Adrenal gland (tissue), 5 donors: ENCODE measurements at regions not wholly inside any gene's neighbourhood (a gene's known extent, or its start where the extent isn't known, plus 50 kb on each side); places are given as distances from the start of the nearest gene placed in this dataset.

Experiments
- POLR2A ChIP-seq, 2 donors: fragments of 450-650 bp; IDR thresholded peaks; one replicate each; pipeline ENCODE4 v1.6.1; 2017; ENCODE audit warnings: antibody characterized with exemption in 2 of 2, mild to moderate bottlenecking in 2 of 2, moderate library complexity in 1 of 2
- TF ChIP-seq, protein P1 (sequence below), 6 experiments: fragments of 450-650 bp in 4 of 6; fragments of 200-600 bp in 2 of 6; sonication (generic) in 1 of 6; IDR thresholded peaks; 1 replicate in 5 of 6; 2 replicates in 1 of 6; pipeline versions ENCODE4 v1.5.1 to v1.8.0; 2016 to 2021; ENCODE audit warnings: antibody characterized with exemption in 6 of 6, mild to moderate bottlenecking in 2 of 6, moderate library complexity in 1 of 6
- donor health status: DM: no; HTN: no; CAD: no.

DNA sequence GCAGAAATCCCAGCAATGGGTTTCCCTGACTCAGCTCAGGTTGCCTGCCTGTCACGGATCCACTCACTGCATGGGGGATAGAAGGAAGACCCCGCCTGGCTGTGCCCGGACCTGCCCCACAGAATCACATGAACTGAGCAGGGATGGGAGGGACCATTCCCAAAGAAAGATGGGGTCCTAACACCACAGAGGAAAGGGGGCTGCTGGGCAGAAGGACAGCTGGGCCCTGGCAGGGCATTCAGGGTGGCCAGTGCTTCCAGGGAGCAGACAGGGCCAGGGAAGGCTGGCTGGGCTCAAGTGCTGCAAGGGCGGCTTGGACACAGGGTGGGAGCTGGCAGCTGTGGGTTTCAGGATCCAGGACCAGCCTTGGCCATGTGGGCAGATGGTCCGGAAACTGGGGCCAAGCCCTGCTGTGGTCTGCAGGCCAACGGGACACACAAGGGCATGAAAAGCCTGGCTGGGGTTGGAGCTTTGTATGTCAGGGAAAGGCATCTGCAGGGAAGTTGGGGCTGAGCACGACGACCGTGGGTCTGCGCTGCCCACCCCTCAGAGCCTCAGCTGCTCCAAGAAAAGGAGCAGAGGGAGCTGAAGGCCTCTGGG, 723.9 kb downstream of the PTPRU start:
- no peak for TF ChIP-seq POLR2A (IDR thresholded peaks at IDR 0.05)
- TF ChIP-seq, protein P1, sequence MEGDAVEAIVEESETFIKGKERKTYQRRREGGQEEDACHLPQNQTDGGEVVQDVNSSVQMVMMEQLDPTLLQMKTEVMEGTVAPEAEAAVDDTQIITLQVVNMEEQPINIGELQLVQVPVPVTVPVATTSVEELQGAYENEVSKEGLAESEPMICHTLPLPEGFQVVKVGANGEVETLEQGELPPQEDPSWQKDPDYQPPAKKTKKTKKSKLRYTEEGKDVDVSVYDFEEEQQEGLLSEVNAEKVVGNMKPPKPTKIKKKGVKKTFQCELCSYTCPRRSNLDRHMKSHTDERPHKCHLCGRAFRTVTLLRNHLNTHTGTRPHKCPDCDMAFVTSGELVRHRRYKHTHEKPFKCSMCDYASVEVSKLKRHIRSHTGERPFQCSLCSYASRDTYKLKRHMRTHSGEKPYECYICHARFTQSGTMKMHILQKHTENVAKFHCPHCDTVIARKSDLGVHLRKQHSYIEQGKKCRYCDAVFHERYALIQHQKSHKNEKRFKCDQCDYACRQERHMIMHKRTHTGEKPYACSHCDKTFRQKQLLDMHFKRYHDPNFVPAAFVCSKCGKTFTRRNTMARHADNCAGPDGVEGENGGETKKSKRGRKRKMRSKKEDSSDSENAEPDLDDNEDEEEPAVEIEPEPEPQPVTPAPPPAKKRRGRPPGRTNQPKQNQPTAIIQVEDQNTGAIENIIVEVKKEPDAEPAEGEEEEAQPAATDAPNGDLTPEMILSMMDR (IDR thresholded peaks at IDR 0.05): no peak
